CD4-positive, alpha-beta T cell (primary cell): ENCODE measurements at regions not wholly inside any gene's neighbourhood (a gene's known extent, or its start where the extent isn't known, plus 50 kb on each side); places are given as distances from the start of the nearest gene placed in this dataset.

Source experiments
- ATAC-seq: fragments of 200-7000 bp; cut with Tn5 transposase; one replicate; pipeline ENCODE4 v1.10.0; 2022; ENCODE audit warnings: mild to moderate bottlenecking; ENCODE audit not compliant: poor library complexity
- CTCF ChIA-PET: fragments of 350-600 bp; sonication (Branson Sonifier 250); formaldehyde crosslinking; loops from one replicate; lab custom pipeline; 2021; ENCODE audit warnings: antibody characterized with exemption, inconsistent platforms; lab: Charles Lee
- POLR2A ChIA-PET: fragments of 350-600 bp; sonication (Branson Sonifier 250); formaldehyde crosslinking; loops from one replicate; lab custom pipeline; 2021; ENCODE audit warnings: antibody characterized with exemption, inconsistent platforms; lab: Charles Lee
- DNase-seq, 14 experiments: peaks; one replicate each; pipeline ENCODE4 v3.0.0-alpha.2; 2013 to 2020; ENCODE audit warnings: mixed read lengths in 2 of 14
- H3K27ac ChIP-seq, 2 donors: one replicate each; pipeline versions ENCODE4 v1.5.1 to v1.7.0; 2013; ENCODE audit warnings: low read length in 2 of 2, low read depth in 1 of 2, mild to moderate bottlenecking in 1 of 2
- H3K27me3 ChIP-seq, 2 experiments: 1 replicate in 1 of 2; 2 replicates in 1 of 2; pipeline versions ENCODE4 v1.6.1 to v1.7.0; 2013; ENCODE audit warnings: low read length in 2 of 2, control low read depth in 1 of 2, mild to moderate bottlenecking in 1 of 2, moderate library complexity in 1 of 2; ENCODE audit not compliant: insufficient read depth in 2 of 2, control insufficient read depth in 1 of 2
- H3K36me3 ChIP-seq: one replicate; pipeline ENCODE4 v1.6.1; 2013; ENCODE audit warnings: low read length, control low read depth; ENCODE audit not compliant: insufficient read depth
- H3K4me1 ChIP-seq: one replicate; pipeline ENCODE4 v1.6.1; 2013; ENCODE audit warnings: low read length, control low read depth; ENCODE audit not compliant: insufficient read depth
- H3K4me3 ChIP-seq: one replicate; pipeline ENCODE4 v1.5.1; 2013; ENCODE audit warnings: mild to moderate bottlenecking, low read length, moderate library complexity
- H3K9me3 ChIP-seq, 2 experiments: 1 replicate in 1 of 2; 2 replicates in 1 of 2; pipeline versions ENCODE4 v1.6.1 to v1.7.0; 2013; ENCODE audit warnings: low read length in 2 of 2, mild to moderate bottlenecking in 2 of 2, control low read depth in 1 of 2, moderate library complexity in 1 of 2; ENCODE audit not compliant: control insufficient read depth in 1 of 2, insufficient read depth in 1 of 2
- H3K27ac Mint-ChIP-seq: one replicate; pipeline ENCODE4 v1.8.0; 2020; ENCODE audit warnings: mixed read lengths
- H3K27me3 Mint-ChIP-seq: one replicate; pipeline ENCODE4 v1.8.0; 2021; ENCODE audit warnings: mixed read lengths
- H3K36me3 Mint-ChIP-seq: one replicate; pipeline ENCODE4 v1.8.0; 2021; ENCODE audit warnings: low read depth, mixed read lengths
- H3K4me1 Mint-ChIP-seq: one replicate; pipeline ENCODE4 v1.8.0; 2021; ENCODE audit warnings: low read depth, mixed read lengths
- H3K4me3 Mint-ChIP-seq: one replicate; pipeline ENCODE4 v1.8.0; 2020; ENCODE audit warnings: mild to moderate bottlenecking, mixed read lengths
- H3K9me3 Mint-ChIP-seq: one replicate; pipeline ENCODE4 v1.8.0; 2020; ENCODE audit warnings: mixed read lengths
- intact Hi-C, 2 experiments: fragments of 100-400 bp; cut with DNase I in 1 of 2; cut with micrococcal nuclease in 1 of 2; formaldehyde crosslinking; loops; one replicate each; pipeline versions ENCODE4 v1.15.1 to v1.9.0; 2023 to 2025; cut with DNase I, micrococcal nuclease
- TF ChIP-seq, protein P1 (sequence below): fragments of 200-600 bp; IDR thresholded peaks from one replicate; pipeline ENCODE4 v1.8.0; 2022; ENCODE audit warnings: antibody characterized with exemption, mild to moderate bottlenecking

DNA sequence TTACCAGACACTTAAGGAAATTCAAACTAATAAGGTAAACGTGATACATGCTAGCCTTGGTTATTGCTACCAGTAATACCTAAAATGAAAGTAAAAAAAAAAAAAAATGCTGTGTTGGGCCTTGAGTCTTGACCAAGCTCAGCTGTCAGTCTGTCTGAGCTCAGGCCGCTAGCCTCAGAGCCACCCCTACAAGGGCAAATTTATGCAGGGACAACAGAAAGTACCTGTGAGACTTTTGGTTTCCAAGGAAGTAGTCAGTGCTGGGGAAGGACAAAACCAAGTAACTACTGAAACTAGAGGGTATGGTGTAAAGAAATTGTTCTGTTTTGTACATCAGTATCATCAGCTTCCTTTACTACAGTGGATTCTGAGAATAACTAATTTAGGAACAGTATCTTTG, 134.3 kb upstream of the SLITRK5 start:
- H3K9me3 ChIP-seq: peaks cover 0 to 11% of the 10 kb centered on the region in 2 experiments
- Mint-ChIP-seq H3K27me3 (no peaks in the 10 kb centered on the region), H3K4me1 (no peaks in the 10 kb centered on the region), H3K36me3 (no peaks in the 10 kb centered on the region), H3K27ac (no peak overlapping the region), H3K9me3 (peaks cover 6% of the 10 kb centered on the region), H3K4me3 (no peak overlapping the region)
- H3K27ac ChIP-seq: no peak overlapping the region
- no peak overlapping the region for H3K4me3 ChIP-seq
- no peaks in the 10 kb centered on the region for H3K36me3 ChIP-seq
- intact Hi-C loops: no loop called here
- no peaks in the 10 kb centered on the region for H3K27me3 ChIP-seq
- POLR2A ChIA-PET: no interaction called here
- ATAC-seq: no peak
- TF ChIP-seq, protein P1, sequence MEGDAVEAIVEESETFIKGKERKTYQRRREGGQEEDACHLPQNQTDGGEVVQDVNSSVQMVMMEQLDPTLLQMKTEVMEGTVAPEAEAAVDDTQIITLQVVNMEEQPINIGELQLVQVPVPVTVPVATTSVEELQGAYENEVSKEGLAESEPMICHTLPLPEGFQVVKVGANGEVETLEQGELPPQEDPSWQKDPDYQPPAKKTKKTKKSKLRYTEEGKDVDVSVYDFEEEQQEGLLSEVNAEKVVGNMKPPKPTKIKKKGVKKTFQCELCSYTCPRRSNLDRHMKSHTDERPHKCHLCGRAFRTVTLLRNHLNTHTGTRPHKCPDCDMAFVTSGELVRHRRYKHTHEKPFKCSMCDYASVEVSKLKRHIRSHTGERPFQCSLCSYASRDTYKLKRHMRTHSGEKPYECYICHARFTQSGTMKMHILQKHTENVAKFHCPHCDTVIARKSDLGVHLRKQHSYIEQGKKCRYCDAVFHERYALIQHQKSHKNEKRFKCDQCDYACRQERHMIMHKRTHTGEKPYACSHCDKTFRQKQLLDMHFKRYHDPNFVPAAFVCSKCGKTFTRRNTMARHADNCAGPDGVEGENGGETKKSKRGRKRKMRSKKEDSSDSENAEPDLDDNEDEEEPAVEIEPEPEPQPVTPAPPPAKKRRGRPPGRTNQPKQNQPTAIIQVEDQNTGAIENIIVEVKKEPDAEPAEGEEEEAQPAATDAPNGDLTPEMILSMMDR: no peak
- CTCF ChIA-PET: no interaction called here
- no peak for DNase-seq
- no peaks in the 10 kb centered on the region for H3K4me1 ChIP-seq

DNA sequence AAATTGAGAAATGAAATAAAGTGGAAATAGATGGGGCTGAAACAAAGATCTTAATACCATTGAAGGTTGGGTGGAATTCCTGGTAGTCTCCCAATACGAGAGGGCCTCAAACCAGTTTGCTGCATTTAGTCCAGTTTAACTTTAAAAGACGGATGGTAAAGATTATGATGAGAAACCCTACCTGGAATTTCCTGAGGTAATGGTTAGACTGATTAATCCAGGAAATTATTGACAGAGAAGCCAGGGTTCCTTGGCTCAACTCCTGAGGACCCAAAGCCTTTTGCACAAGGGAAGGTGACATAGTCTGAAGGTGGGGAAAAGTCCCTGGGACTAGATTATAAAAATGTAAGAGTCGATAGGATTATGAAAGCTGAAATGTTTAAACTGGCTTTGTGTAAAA, 133.2 kb upstream of the SLITRK5 start:
- DNase-seq: no peak
- TF ChIP-seq, protein P1: no peak
- H3K4me3 Mint-ChIP-seq: no peak overlapping the region
- H3K27ac Mint-ChIP-seq: no peak overlapping the region
- no peaks in the 10 kb centered on the region for H3K36me3 ChIP-seq
- H3K9me3 Mint-ChIP-seq: peaks cover 6% of the 10 kb centered on the region
- H3K27ac ChIP-seq: no peak overlapping the region
- intact Hi-C loops: no loop called here
- H3K27me3 ChIP-seq: no peaks in the 10 kb centered on the region
- H3K27me3 Mint-ChIP-seq: no peaks in the 10 kb centered on the region
- ATAC-seq: no peak
- ChIA-PET CTCF (no interaction called here), POLR2A (no interaction called here)
- no peaks in the 10 kb centered on the region for H3K4me1 Mint-ChIP-seq
- peaks cover 0 to 11% of the 10 kb centered on the region in 2 experiments for H3K9me3 ChIP-seq
- no peaks in the 10 kb centered on the region for H3K4me1 ChIP-seq
- no peaks in the 10 kb centered on the region for H3K36me3 Mint-ChIP-seq
- H3K4me3 ChIP-seq: no peak overlapping the region

DNA sequence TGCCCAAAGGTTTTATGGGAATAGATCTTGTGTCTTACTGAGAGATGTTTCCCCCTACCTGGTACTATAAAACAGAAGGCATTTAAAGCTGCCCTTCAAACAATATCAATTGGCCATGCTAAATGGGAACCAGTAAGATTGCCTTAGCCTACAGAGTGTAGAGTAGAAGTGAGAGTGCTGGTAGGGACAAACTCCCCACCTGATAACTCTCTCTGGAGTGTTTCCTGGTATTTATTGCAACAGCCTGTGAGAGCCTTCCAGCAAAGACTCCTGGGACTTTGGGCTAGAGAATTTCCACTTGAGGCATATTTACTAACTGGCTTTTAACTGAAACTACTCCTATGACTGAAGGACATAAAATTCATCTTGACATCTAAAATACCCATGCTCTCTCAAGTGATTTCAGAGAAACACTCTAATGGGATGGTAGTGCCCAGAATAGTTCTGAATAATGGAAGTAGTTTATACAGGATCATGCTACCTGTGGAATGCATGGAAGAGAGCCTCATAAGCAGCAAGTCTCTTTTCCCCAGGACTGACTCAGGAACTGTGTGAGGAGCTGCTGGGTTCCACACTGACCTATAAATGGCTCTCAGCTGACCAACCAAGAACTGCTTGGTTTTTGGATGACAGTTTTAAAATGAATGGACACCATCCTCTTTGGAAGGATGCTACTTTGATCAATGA, 132.7 kb upstream of the SLITRK5 start:
- DNase-seq: no peak
- H3K27ac Mint-ChIP-seq: no peak overlapping the region
- TF ChIP-seq, protein P1: no peak
- ATAC-seq: no peak
- ChIA-PET POLR2A (no interaction called here), CTCF (no interaction called here)
- Histone ChIP-seq H3K36me3 (no peaks in the 10 kb centered on the region), H3K4me1 (no peaks in the 10 kb centered on the region), H3K4me3 (no peak overlapping the region), H3K27ac (no peak overlapping the region), H3K9me3 (peaks cover 0 to 11% of the 10 kb centered on the region in 2 experiments), H3K27me3 (no peaks in the 10 kb centered on the region)
- intact Hi-C loops: no loop called here
- no peaks in the 10 kb centered on the region for H3K27me3 Mint-ChIP-seq
- no peak overlapping the region for H3K4me3 Mint-ChIP-seq
- H3K9me3 Mint-ChIP-seq: peaks cover 7% of the 10 kb centered on the region
- H3K36me3 Mint-ChIP-seq: no peaks in the 10 kb centered on the region
- no peaks in the 10 kb centered on the region for H3K4me1 Mint-ChIP-seq
